Esophagus (tissue), 2 donors: ENCODE measurements at regions not wholly inside any gene's neighbourhood (a gene's known extent, or its start where the extent isn't known, plus 50 kb on each side); places are given as distances from the start of the nearest gene placed in this dataset.
"Not testable (repeated sequence)": the region's sequence is repeated elsewhere in the genome, so short reads cannot be mapped to it uniquely, and the experiment has no call there.

ENCODE experiments used
- H3K27ac ChIP-seq, 2 donors: one replicate each; pipeline ENCODE4 v1.5.1; 2013; ENCODE audit warnings: low read depth in 2 of 2, mild to moderate bottlenecking in 2 of 2, inconsistent platforms in 1 of 2, low read length in 1 of 2, moderate library complexity in 1 of 2
- H3K27me3 ChIP-seq, 2 donors: one replicate each; pipeline ENCODE4 v1.6.1; 2013; ENCODE audit warnings: low read length in 2 of 2, control low read depth in 1 of 2, mild to moderate bottlenecking in 1 of 2; ENCODE audit not compliant: insufficient read depth in 2 of 2, control insufficient read depth in 1 of 2
- H3K36me3 ChIP-seq, 2 donors: one replicate each; pipeline ENCODE4 v1.6.1; 2013; ENCODE audit warnings: low read length in 1 of 2; ENCODE audit not compliant: control insufficient read depth in 2 of 2, insufficient read depth in 2 of 2
- H3K4me1 ChIP-seq, 2 donors: one replicate each; pipeline ENCODE4 v1.6.1; 2013; ENCODE audit warnings: low read length in 1 of 2; ENCODE audit not compliant: control insufficient read depth in 2 of 2, insufficient read depth in 2 of 2
- H3K4me3 ChIP-seq, 2 donors: one replicate each; pipeline ENCODE4 v1.5.1; 2013; ENCODE audit warnings: low read length in 2 of 2, mild to moderate bottlenecking in 2 of 2, low read depth in 1 of 2, moderate library complexity in 1 of 2
- H3K9me3 ChIP-seq, 2 donors: one replicate each; pipeline ENCODE4 v1.6.1; 2013; ENCODE audit warnings: mild to moderate bottlenecking in 2 of 2, low read depth in 1 of 2, low read length in 1 of 2, moderate library complexity in 1 of 2; ENCODE audit not compliant: control insufficient read depth in 2 of 2, insufficient read depth in 1 of 2
- WGBS, 2 donors: extraction: QIAGEN DNeasy Blood & Tissue Kit; methylation state at CpG; one replicate each; pipeline ENCODE4 v1.1.7; 2013; 5-methylcytosine and 5-hydroxymethylcytosine counted together
- donor health status: healthy with polysubstance abuse.
- donor health status: Bipolar disorder and iron deficiency.

- H3K36me3 ChIP-seq, result no peaks in the 10 kb centered on the region
- no peak overlapping the region for H3K27ac ChIP-seq
- no peak overlapping the region for H3K4me3 ChIP-seq
- peaks cover 3 to 4% of the 10 kb centered on the region in 2 donors for H3K9me3 ChIP-seq
- no peaks in the 10 kb centered on the region for H3K27me3 ChIP-seq
- no peaks in the 10 kb centered on the region for H3K4me1 ChIP-seq
- 90 to 94% methylated on average over 21 to 24 of the region's 24 CpGs for whole genome bisulfite sequencing, 2 donors
These were observed 72.7 kb upstream of the SLIT2 start for GRCh38 chr4:20178902-20179576.

GRCh38 chr4:20176881-20177280 is 74.8 kb upstream of the SLIT2 start:
- no peak overlapping the region for H3K27ac ChIP-seq
- WGBS, 2 donors, result 80 to 84% methylated on average over 2 of the region's 2 CpGs

GRCh38 chr4:20172070-20172760 is 79.5 kb upstream of the SLIT2 start:
- Histone ChIP-seq H3K36me3 (no peaks in the 10 kb centered on the region), H3K27ac (no peak overlapping the region), H3K27me3 (no peaks in the 10 kb centered on the region), H3K9me3 (no peaks in the 10 kb centered on the region), H3K4me1 (no peaks in the 10 kb centered on the region), H3K4me3 (no peak overlapping the region)
- 29 to 48% methylated on average over 1 of the region's 1 CpG for WGBS, 2 donors

More at GRCh38 chr4:20176881-20177280, 74.8 kb upstream of the SLIT2 start:
- H3K4me1 ChIP-seq, result no peaks in the 10 kb centered on the region
- H3K4me3 ChIP-seq, result no peak overlapping the region
- peaks cover 3 to 4% of the 10 kb centered on the region in 2 donors for H3K9me3 ChIP-seq
- no peaks in the 10 kb centered on the region for H3K27me3 ChIP-seq
- no peaks in the 10 kb centered on the region for H3K36me3 ChIP-seq

GRCh38 chr4:20166544-20166943 is 85.2 kb upstream of the SLIT2 start:
- Histone ChIP-seq H3K36me3 (no peaks in the 10 kb centered on the region), H3K4me3 (no peak overlapping the region), H3K27ac (no peak overlapping the region), H3K9me3 (no peaks in the 10 kb centered on the region), H3K27me3 (no peaks in the 10 kb centered on the region), H3K4me1 (no peaks in the 10 kb centered on the region)
- WGBS, 2 donors, result 57 to 59% methylated on average over 3 of the region's 3 CpGs

- Histone ChIP-seq H3K36me3 (no peaks in the 10 kb centered on the region), H3K27me3 (no peaks in the 10 kb centered on the region)
- 78 to 85% methylated on average over 2 of the region's 2 CpGs for WGBS, 2 donors
These were observed 92.2 kb upstream of the SLIT2 start for GRCh38 chr4:20159516-20159915.

GRCh38 chr4:20158195-20158594 is 93.5 kb upstream of the SLIT2 start:
- Histone ChIP-seq H3K9me3 (no peaks in the 10 kb centered on the region), H3K27ac (no peak overlapping the region), H3K4me1 (no peaks in the 10 kb centered on the region), H3K27me3 (no peaks in the 10 kb centered on the region), H3K4me3 (no peak overlapping the region), H3K36me3 (no peaks in the 10 kb centered on the region)
- 75 to 83% methylated on average over 2 of the region's 2 CpGs for WGBS, 2 donors

More at GRCh38 chr4:20159516-20159915, 92.2 kb upstream of the SLIT2 start:
- Histone ChIP-seq H3K4me3 (no peak overlapping the region), H3K9me3 (no peaks in the 10 kb centered on the region), H3K4me1 (no peaks in the 10 kb centered on the region), H3K27ac (no peak overlapping the region)

GRCh38 chr4:20151436-20151835 is 100.3 kb upstream of the SLIT2 start:
- H3K36me3 ChIP-seq, result no peaks in the 10 kb centered on the region
- H3K27me3 ChIP-seq, result no peaks in the 10 kb centered on the region
- no peaks in the 10 kb centered on the region for H3K4me1 ChIP-seq
- WGBS, 2 donors, result 65 to 69% methylated on average over 2 of the region's 2 CpGs
- no peak overlapping the region for H3K4me3 ChIP-seq
- H3K9me3 ChIP-seq, result no peaks in the 10 kb centered on the region
- H3K27ac ChIP-seq, result no peak overlapping the region

- not testable (repeated sequence) for H3K36me3 ChIP-seq, H3K27me3 ChIP-seq, H3K4me1 ChIP-seq, H3K9me3 ChIP-seq, H3K4me3 ChIP-seq, H3K27ac ChIP-seq
- 67 to 93% methylated on average over 2 to 3 of the region's 3 CpGs for WGBS, 2 donors
These were observed 102.6 kb upstream of the SLIT2 start for GRCh38 chr4:20149143-20149542.

GRCh38 chr4:20137176-20137575 is 114.5 kb upstream of the SLIT2 start:
- WGBS, 2 donors, result 71 to 78% methylated on average over 2 of the region's 2 CpGs
- no peak overlapping the region for H3K4me3 ChIP-seq

GRCh38 chr4:20127626-20128025 is 124.1 kb upstream of the SLIT2 start:
- Histone ChIP-seq H3K27ac (no peak overlapping the region), H3K4me3 (no peak overlapping the region), H3K9me3 (no peaks in the 10 kb centered on the region), H3K36me3 (no peaks in the 10 kb centered on the region), H3K27me3 (no peaks in the 10 kb centered on the region), H3K4me1 (no peaks in the 10 kb centered on the region)
- WGBS, 2 donors, result 95 to 96% methylated on average over 1 of the region's 1 CpG

More at GRCh38 chr4:20137176-20137575, 114.5 kb upstream of the SLIT2 start:
- H3K27me3 ChIP-seq, result no peaks in the 10 kb centered on the region
- H3K27ac ChIP-seq, result no peak overlapping the region
- no peaks in the 10 kb centered on the region for H3K36me3 ChIP-seq
- H3K4me1 ChIP-seq, result no peaks in the 10 kb centered on the region
- no peaks in the 10 kb centered on the region for H3K9me3 ChIP-seq
